H9 (cell line): ENCODE measurements at regions not wholly inside any gene's neighbourhood (a gene's known extent, or its start where the extent isn't known, plus 50 kb on each side); places are given as distances from the start of the nearest gene placed in this dataset.
"Not testable (repeated sequence)": the region's sequence is repeated elsewhere in the genome, so short reads cannot be mapped to it uniquely, and the experiment has no call there.

Experiments used
- DNase-seq: peaks from one replicate; pipeline ENCODE4 v3.0.0-alpha.2; 2017
- H2AFZ ChIP-seq: one replicate; pipeline ENCODE4 v1.6.1; 2013; ENCODE audit warnings: mild to moderate bottlenecking, low read length, control low read depth, moderate library complexity
- H2AK5ac ChIP-seq: 2 replicates; pipeline ENCODE4 v1.6.1; 2013; ENCODE audit warnings: low read length, control low read depth, mixed read lengths; ENCODE audit not compliant: insufficient read length
- H2BK120ac ChIP-seq: one replicate; pipeline ENCODE4 v1.6.1; 2013; ENCODE audit warnings: low read depth, mild to moderate bottlenecking, low read length, control low read depth, inconsistent platforms; ENCODE audit not compliant: poor library complexity, severe bottlenecking
- H2BK12ac ChIP-seq: 2 replicates; pipeline ENCODE4 v1.6.1; 2013; ENCODE audit warnings: low read length, control low read depth, mixed read lengths, low read depth; ENCODE audit not compliant: insufficient read length
- H2BK15ac ChIP-seq: 2 replicates; pipeline ENCODE4 v1.6.1; 2013; ENCODE audit warnings: low read depth, low read length, control low read depth
- H2BK20ac ChIP-seq: one replicate; pipeline ENCODE4 v1.6.1; 2013; ENCODE audit warnings: low read depth, mild to moderate bottlenecking, low read length, control low read depth, inconsistent platforms; ENCODE audit not compliant: poor library complexity, severe bottlenecking
- H2BK5ac ChIP-seq: 2 replicates; pipeline ENCODE4 v1.6.1; 2013; ENCODE audit warnings: low read length, control low read depth, mixed read lengths; ENCODE audit not compliant: insufficient read length
- H3K14ac ChIP-seq: 2 replicates; pipeline ENCODE4 v1.6.1; 2013; ENCODE audit warnings: low read length, control low read depth; ENCODE audit not compliant: insufficient read depth
- H3K18ac ChIP-seq: 2 replicates; pipeline ENCODE4 v1.6.1; 2013; ENCODE audit warnings: low read depth, mild to moderate bottlenecking, mixed read lengths, low read length, control low read depth; ENCODE audit not compliant: insufficient read length
- H3K23ac ChIP-seq: 2 replicates; pipeline ENCODE4 v1.6.1; 2013; ENCODE audit warnings: low read length, control low read depth, mixed read lengths, low read depth; ENCODE audit not compliant: insufficient read length
- H3K23me2 ChIP-seq: 2 replicates; pipeline ENCODE4 v1.6.1; 2013; ENCODE audit warnings: low read depth, mild to moderate bottlenecking, mixed read lengths, low read length, control low read depth; ENCODE audit not compliant: insufficient read length, poor library complexity, severe bottlenecking
- H3K27ac ChIP-seq: 2 replicates; pipeline ENCODE4 v1.5.1; 2013; ENCODE audit warnings: low read length, control low read depth, mixed read lengths, low read depth; ENCODE audit not compliant: insufficient read length
- H3K27me3 ChIP-seq: 2 replicates; pipeline ENCODE4 v1.6.1; 2013; ENCODE audit warnings: low read length, control low read depth, inconsistent platforms; ENCODE audit not compliant: insufficient read depth
- H3K4ac ChIP-seq: 2 replicates; pipeline ENCODE4 v1.6.1; 2013; ENCODE audit warnings: low read depth, mild to moderate bottlenecking, control low read depth, inconsistent platforms, low read length, moderate library complexity
- H3K4me1 ChIP-seq: 2 replicates; pipeline ENCODE4 v1.6.1; 2013; ENCODE audit warnings: low read length, control low read depth, inconsistent platforms; ENCODE audit not compliant: insufficient read depth
- H3K4me2 ChIP-seq: 2 replicates; pipeline ENCODE4 v1.6.1; 2013; ENCODE audit warnings: low read length, control low read depth, mixed read lengths; ENCODE audit not compliant: insufficient read length, insufficient read depth
- H3K56ac ChIP-seq: 2 replicates; pipeline ENCODE4 v1.6.1; 2013; ENCODE audit warnings: low read depth, mild to moderate bottlenecking, mixed read lengths, low read length, control low read depth; ENCODE audit not compliant: insufficient read length
- H3K79me1 ChIP-seq: 2 replicates; pipeline ENCODE4 v1.6.1; 2013; ENCODE audit warnings: low read depth, mild to moderate bottlenecking, moderate library complexity, low read length, control low read depth, inconsistent platforms; ENCODE audit not compliant: insufficient read depth, poor library complexity, severe bottlenecking
- H3K79me2 ChIP-seq: 2 replicates; pipeline ENCODE4 v1.6.1; 2013; ENCODE audit warnings: low read length, control low read depth, inconsistent platforms; ENCODE audit not compliant: insufficient read depth
- H3K9ac ChIP-seq: 2 replicates; pipeline ENCODE4 v1.6.1; 2013; ENCODE audit warnings: low read length, control low read depth, mixed read lengths; ENCODE audit not compliant: insufficient read length; ENCODE audit errors: extremely low read depth
- H3K9me3 ChIP-seq: one replicate; pipeline ENCODE4 v1.6.1; 2013; ENCODE audit warnings: low read depth, low read length, inconsistent platforms; ENCODE audit not compliant: control insufficient read depth
- H3T11ph ChIP-seq: one replicate; pipeline ENCODE4 v1.6.1; 2013; ENCODE audit warnings: mild to moderate bottlenecking, low read length, control low read depth, inconsistent platforms
- H4K20me1 ChIP-seq: one replicate; pipeline ENCODE4 v1.6.1; 2013; ENCODE audit not compliant: control insufficient read depth, insufficient read length, insufficient read depth
- H4K5ac ChIP-seq: 2 replicates; pipeline ENCODE4 v1.6.1; 2013; ENCODE audit warnings: low read depth, mild to moderate bottlenecking, mixed read lengths, low read length, control low read depth; ENCODE audit not compliant: insufficient read length
- H4K8ac ChIP-seq: replicated peaks from 2 replicates; pipeline ENCODE4 v1.6.1; 2013; ENCODE audit warnings: low read length, control low read depth, mixed read lengths, low read depth; ENCODE audit not compliant: insufficient read length
- H4K91ac ChIP-seq: 2 replicates; pipeline ENCODE4 v1.6.1; 2013; ENCODE audit warnings: low read depth, mild to moderate bottlenecking, moderate library complexity, mixed read lengths, low read length, control low read depth; ENCODE audit not compliant: insufficient read length
- H3K27ac Mint-ChIP-seq, 3 experiments: 2 replicates in 2 of 3; 3 replicates in 1 of 3; pipeline ENCODE4 v1.8.0; 2020 to 2021; ENCODE audit warnings: mixed read lengths in 3 of 3, mild to moderate bottlenecking in 1 of 3, moderate library complexity in 1 of 3
- H3K27me3 Mint-ChIP-seq: 2 replicates; pipeline ENCODE4 v1.8.0; 2021; ENCODE audit warnings: low read depth, mild to moderate bottlenecking, moderate library complexity, mixed read lengths
- H3K36me3 Mint-ChIP-seq, 3 experiments: 2 replicates in 2 of 3; 3 replicates in 1 of 3; pipeline ENCODE4 v1.8.0; 2020 to 2021; ENCODE audit warnings: low read depth in 3 of 3, mixed read lengths in 3 of 3; ENCODE audit not compliant: insufficient read depth in 1 of 3
- H3K4me1 Mint-ChIP-seq, 2 experiments: 2 replicates each; pipeline ENCODE4 v1.8.0; 2020; ENCODE audit warnings: mixed read lengths in 2 of 2
- H3K4me3 Mint-ChIP-seq, 2 experiments: 2 replicates in 1 of 2; 3 replicates in 1 of 2; pipeline ENCODE4 v1.8.0; 2020 to 2021; ENCODE audit warnings: mild to moderate bottlenecking in 2 of 2, mixed read lengths in 2 of 2, moderate library complexity in 1 of 2
- H3K9me3 Mint-ChIP-seq, 2 experiments: 2 replicates in 1 of 2; 3 replicates in 1 of 2; pipeline ENCODE4 v1.8.0; 2020; ENCODE audit warnings: mild to moderate bottlenecking in 2 of 2, mixed read lengths in 2 of 2, moderate library complexity in 1 of 2
- WGBS: extraction: QIAGEN DNeasy Blood & Tissue Kit; methylation state at CpG from one replicate; pipeline ENCODE4 v1.1.7; 2013; ENCODE audit warnings: missing lambda C conversion rate, low lambda C conversion rate, mixed read lengths; ENCODE audit not compliant: insufficient read length; ENCODE audit errors: extremely low coverage; 5-methylcytosine and 5-hydroxymethylcytosine counted together
- TF ChIP-seq, protein P1 (sequence below): fragments of 200-600 bp; sonication (generic); conservative IDR thresholded peaks from 3 replicates; pipeline ENCODE4 v1.8.0; 2021; ENCODE audit warnings: antibody characterized with exemption, mild to moderate bottlenecking

- Histone ChIP-seq H3K4ac (no peak overlapping the region), H3K4me1 (peaks cover 5% of the 10 kb centered on the region; the same call in 1 of the 2 replicates), H3K56ac (no peak overlapping the region), H4K91ac (no peak overlapping the region), H3K79me1 (no peaks in the 10 kb centered on the region), H2BK5ac (no peak overlapping the region), H3K23ac (no peak overlapping the region), H3K9ac (no peak overlapping the region), H3K23me2 (no peaks in the 10 kb centered on the region), H2AFZ (no peak overlapping the region), H3K27me3 (no peaks in the 10 kb centered on the region), H4K5ac (no peak overlapping the region), H3T11ph (no peak overlapping the region), H2BK12ac (no peak overlapping the region), H4K20me1 (no peaks in the 10 kb centered on the region), H2BK120ac (no peak overlapping the region), H3K79me2 (no peaks in the 10 kb centered on the region), H3K4me2 (no peak overlapping the region), H2BK20ac (no peak overlapping the region), H3K18ac (no peak overlapping the region), H2BK15ac (no peak overlapping the region), H3K14ac (no peak overlapping the region), H3K9me3 (no peaks in the 10 kb centered on the region), H2AK5ac (no peak overlapping the region), H4K8ac (no peak overlapping the region), H3K27ac (no peak overlapping the region)
- H3K4me1 Mint-ChIP-seq = peaks cover 23 to 26% of the 10 kb centered on the region in 2 experiments
- DNase-seq = no peak
- WGBS = no CpG with 5 or more reads among the region's 8 CpGs
- H3K4me3 Mint-ChIP-seq = no peak overlapping the region
- no peaks in the 10 kb centered on the region for H3K27me3 Mint-ChIP-seq
- H3K9me3 Mint-ChIP-seq = no peaks in the 10 kb centered on the region
- H3K36me3 Mint-ChIP-seq = no peaks in the 10 kb centered on the region
- no peak overlapping the region for H3K27ac Mint-ChIP-seq
- TF ChIP-seq, protein P1, sequence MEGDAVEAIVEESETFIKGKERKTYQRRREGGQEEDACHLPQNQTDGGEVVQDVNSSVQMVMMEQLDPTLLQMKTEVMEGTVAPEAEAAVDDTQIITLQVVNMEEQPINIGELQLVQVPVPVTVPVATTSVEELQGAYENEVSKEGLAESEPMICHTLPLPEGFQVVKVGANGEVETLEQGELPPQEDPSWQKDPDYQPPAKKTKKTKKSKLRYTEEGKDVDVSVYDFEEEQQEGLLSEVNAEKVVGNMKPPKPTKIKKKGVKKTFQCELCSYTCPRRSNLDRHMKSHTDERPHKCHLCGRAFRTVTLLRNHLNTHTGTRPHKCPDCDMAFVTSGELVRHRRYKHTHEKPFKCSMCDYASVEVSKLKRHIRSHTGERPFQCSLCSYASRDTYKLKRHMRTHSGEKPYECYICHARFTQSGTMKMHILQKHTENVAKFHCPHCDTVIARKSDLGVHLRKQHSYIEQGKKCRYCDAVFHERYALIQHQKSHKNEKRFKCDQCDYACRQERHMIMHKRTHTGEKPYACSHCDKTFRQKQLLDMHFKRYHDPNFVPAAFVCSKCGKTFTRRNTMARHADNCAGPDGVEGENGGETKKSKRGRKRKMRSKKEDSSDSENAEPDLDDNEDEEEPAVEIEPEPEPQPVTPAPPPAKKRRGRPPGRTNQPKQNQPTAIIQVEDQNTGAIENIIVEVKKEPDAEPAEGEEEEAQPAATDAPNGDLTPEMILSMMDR = no peak
Measured at GRCh38 chr5:168101352-168101751, 190.1 kb upstream of the WWC1 start.

DNA sequence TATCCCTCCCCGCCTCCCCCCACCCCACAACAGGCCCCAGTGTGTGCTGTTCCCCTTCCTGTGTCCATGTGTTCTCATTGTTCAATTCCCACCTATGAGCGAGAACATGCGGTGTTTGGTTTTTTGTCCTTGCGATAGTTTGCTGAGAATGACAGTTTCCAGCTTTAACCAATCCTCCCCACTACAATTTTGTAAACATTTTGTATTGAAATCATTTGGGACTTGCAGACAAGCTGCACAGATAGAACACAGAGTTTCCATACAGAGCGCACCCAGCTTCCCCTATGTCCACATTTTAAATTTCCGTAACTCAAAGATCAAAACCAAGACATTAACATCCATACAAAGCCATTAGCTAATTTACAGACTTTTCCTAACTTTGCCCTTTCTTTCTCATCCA lies 188.4 kb upstream of the WWC1 start:
- H3T11ph ChIP-seq, H2BK5ac ChIP-seq, H3K27ac ChIP-seq, H2BK20ac ChIP-seq, H4K8ac ChIP-seq, H3K79me1 ChIP-seq, H3K56ac ChIP-seq, H4K5ac ChIP-seq, H3K27me3 ChIP-seq, H4K20me1 ChIP-seq, H2BK120ac ChIP-seq, H3K4me2 ChIP-seq, H3K4ac ChIP-seq, H2AFZ ChIP-seq, H3K18ac ChIP-seq, H3K4me1 ChIP-seq, H3K23ac ChIP-seq, H3K14ac ChIP-seq, H3K27ac Mint-ChIP-seq, H3K23me2 ChIP-seq, H3K27me3 Mint-ChIP-seq, H3K79me2 ChIP-seq, H2AK5ac ChIP-seq, H4K91ac ChIP-seq, H2BK12ac ChIP-seq, H3K4me3 Mint-ChIP-seq, H2BK15ac ChIP-seq, DNase-seq, H3K9me3 Mint-ChIP-seq, H3K36me3 Mint-ChIP-seq, H3K9ac ChIP-seq, H3K9me3 ChIP-seq: not testable (repeated sequence)
- H3K4me1 Mint-ChIP-seq = peaks cover 31 to 35% of the 10 kb centered on the region in 2 experiments
- WGBS = no CpG with 5 or more reads among the region's 6 CpGs
